ENCODE measurements at regions not wholly inside any gene's neighbourhood (a gene's known extent, or its start where the extent isn't known, plus 50 kb on each side); places are given as distances from the start of the nearest gene placed in this dataset.
"Not testable (repeated sequence)": the region's sequence is repeated elsewhere in the genome, so short reads cannot be mapped to it uniquely, and the experiment has no call there.

DNA sequence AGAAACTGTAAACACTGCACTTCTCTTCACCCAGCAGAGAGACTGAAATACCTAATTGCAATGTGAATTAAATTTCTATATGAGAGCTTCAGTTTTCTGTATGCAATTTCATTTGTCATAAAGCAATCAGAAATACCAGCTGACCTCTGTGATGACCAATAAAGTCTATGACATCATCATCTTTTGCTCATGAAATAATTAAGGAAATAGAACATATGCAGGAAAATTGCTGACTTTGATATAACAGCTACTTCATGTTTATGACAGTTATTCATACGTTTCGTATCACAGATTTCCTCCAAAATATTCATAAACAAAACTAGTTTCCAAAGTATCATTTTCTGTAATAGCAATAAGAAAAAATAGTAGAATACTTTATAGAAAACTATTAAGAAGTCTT, 652.3 kb downstream of the SLCO4C1 start:
- ATAC-seq = no peak

DNA sequence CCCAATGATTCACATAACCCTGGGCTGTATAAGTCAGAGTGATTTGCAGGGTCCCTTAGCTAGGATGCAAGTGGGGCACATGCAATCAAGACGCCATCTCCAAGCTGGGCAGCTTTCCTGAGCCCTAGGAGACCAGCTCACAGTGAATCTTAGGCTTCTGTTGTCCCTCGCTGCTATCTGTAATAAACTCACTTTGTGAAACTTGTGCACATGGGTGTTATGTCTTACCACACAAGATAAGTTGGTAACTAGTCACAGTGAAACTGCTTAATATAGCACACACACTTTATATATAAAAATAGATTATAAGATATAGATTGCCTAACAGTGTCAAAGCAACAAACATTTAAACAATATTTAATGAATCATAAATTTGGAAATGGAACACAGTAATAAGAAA, 658.5 kb downstream of the SLCO4C1 start:
- no peak for TF ChIP-seq RARB (CRISPR knock-in tag; IDR thresholded peaks at IDR 0.05)
- no peak for TF ChIP-seq TCF4 (CRISPR knock-in tag; IDR thresholded peaks at IDR 0.05; ENCODE audit: borderline replicate concordance)
- TF ChIP-seq CSDC2 (CRISPR knock-in tag; IDR thresholded peaks at IDR 0.05) = no peak
- no peak for TF ChIP-seq ZC3H10 (CRISPR knock-in tag; IDR thresholded peaks at IDR 0.05)
- TF ChIP-seq ZFP3 (CRISPR knock-in tag; IDR thresholded peaks at IDR 0.05) = no peak
- no peak for TF ChIP-seq ZNF565 (CRISPR knock-in tag; conservative IDR thresholded peaks at IDR 0.05; ENCODE audit: low read depth)
- no peak for TF ChIP-seq POU6F1 (CRISPR knock-in tag; IDR thresholded peaks at IDR 0.05; ENCODE audit: borderline replicate concordance, low read depth)
- TF ChIP-seq, protein P1, sequence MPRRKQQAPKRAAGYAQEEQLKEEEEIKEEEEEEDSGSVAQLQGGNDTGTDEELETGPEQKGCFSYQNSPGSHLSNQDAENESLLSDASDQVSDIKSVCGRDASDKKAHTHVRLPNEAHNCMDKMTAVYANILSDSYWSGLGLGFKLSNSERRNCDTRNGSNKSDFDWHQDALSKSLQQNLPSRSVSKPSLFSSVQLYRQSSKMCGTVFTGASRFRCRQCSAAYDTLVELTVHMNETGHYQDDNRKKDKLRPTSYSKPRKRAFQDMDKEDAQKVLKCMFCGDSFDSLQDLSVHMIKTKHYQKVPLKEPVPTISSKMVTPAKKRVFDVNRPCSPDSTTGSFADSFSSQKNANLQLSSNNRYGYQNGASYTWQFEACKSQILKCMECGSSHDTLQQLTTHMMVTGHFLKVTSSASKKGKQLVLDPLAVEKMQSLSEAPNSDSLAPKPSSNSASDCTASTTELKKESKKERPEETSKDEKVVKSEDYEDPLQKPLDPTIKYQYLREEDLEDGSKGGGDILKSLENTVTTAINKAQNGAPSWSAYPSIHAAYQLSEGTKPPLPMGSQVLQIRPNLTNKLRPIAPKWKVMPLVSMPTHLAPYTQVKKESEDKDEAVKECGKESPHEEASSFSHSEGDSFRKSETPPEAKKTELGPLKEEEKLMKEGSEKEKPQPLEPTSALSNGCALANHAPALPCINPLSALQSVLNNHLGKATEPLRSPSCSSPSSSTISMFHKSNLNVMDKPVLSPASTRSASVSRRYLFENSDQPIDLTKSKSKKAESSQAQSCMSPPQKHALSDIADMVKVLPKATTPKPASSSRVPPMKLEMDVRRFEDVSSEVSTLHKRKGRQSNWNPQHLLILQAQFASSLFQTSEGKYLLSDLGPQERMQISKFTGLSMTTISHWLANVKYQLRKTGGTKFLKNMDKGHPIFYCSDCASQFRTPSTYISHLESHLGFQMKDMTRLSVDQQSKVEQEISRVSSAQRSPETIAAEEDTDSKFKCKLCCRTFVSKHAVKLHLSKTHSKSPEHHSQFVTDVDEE (CRISPR knock-in tag; IDR thresholded peaks at IDR 0.05) = no peak
- TF ChIP-seq SNAI2 (CRISPR knock-in tag; IDR thresholded peaks at IDR 0.05) = no peak
- TF ChIP-seq OSR1 (CRISPR knock-in tag; IDR thresholded peaks at IDR 0.05) = no peak
- TF ChIP-seq BACH2 (CRISPR knock-in tag; IDR thresholded peaks at IDR 0.05; ENCODE audit: borderline replicate concordance) = no peak
- no peak for TF ChIP-seq PPARA (CRISPR knock-in tag; IDR thresholded peaks at IDR 0.05; ENCODE audit: borderline replicate concordance)
- ATAC-seq = no peak

More for the DNA sequence above, 652.3 kb downstream of the SLCO4C1 start:
- TF ChIP-seq ZC3H10 (CRISPR knock-in tag; IDR thresholded peaks at IDR 0.05) (no peak), ZNF565 (CRISPR knock-in tag; conservative IDR thresholded peaks at IDR 0.05; ENCODE audit: low read depth) (no peak), OSR1 (CRISPR knock-in tag; IDR thresholded peaks at IDR 0.05) (no peak), CREB5 (CRISPR knock-in tag; IDR thresholded peaks at IDR 0.05; ENCODE audit: low read depth) (no peak), CSDC2 (CRISPR knock-in tag; IDR thresholded peaks at IDR 0.05) (no peak), PPARA (CRISPR knock-in tag; IDR thresholded peaks at IDR 0.05; ENCODE audit: borderline replicate concordance) (no peak), ISL1 (CRISPR knock-in tag; IDR thresholded peaks at IDR 0.05) (no peak)
- TF ChIP-seq, protein P1 (CRISPR knock-in tag; IDR thresholded peaks at IDR 0.05) = no peak
- TF ChIP-seq, protein P2, sequence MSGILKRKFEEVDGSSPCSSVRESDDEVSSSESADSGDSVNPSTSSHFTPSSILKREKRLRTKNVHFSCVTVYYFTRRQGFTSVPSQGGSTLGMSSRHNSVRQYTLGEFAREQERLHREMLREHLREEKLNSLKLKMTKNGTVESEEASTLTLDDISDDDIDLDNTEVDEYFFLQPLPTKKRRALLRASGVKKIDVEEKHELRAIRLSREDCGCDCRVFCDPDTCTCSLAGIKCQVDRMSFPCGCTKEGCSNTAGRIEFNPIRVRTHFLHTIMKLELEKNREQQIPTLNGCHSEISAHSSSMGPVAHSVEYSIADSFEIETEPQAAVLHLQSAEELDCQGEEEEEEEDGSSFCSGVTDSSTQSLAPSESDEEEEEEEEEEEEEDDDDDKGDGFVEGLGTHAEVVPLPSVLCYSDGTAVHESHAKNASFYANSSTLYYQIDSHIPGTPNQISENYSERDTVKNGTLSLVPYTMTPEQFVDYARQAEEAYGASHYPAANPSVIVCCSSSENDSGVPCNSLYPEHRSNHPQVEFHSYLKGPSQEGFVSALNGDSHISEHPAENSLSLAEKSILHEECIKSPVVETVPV (CRISPR knock-in tag; IDR thresholded peaks at IDR 0.05) = no peak

- ATAC-seq = not testable (repeated sequence)
Observed at GRCh38 chr5:101627770-101628169, 668.3 kb downstream of the SLCO4C1 start.

DNA sequence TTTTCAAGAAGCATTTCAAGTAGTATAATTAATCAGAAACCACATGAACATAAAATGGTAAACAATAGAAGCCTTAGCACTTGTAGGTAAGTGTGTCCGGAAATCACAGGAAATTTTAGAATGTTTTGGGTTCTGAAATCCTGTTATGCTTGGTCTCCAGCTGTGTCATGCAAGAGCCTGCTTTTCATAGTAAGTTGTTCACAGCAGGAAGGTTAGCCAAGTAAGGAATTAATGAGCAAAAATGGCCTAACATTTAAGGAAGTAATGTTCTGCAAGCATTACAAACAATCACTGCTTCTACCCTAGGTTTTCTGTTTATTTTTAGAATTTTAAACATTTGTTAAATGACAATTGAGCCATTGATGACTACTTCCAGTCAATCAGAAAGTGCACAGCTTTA, 669.5 kb downstream of the SLCO4C1 start:
- ATAC-seq = no peak
- TF ChIP-seq GLIS3 (CRISPR knock-in tag; IDR thresholded peaks at IDR 0.05) (no peak), ESRRG (CRISPR knock-in tag; IDR thresholded peaks at IDR 0.05) (no peak), PPARA (CRISPR knock-in tag; IDR thresholded peaks at IDR 0.05; ENCODE audit: borderline replicate concordance) (no peak), SNAI2 (CRISPR knock-in tag; IDR thresholded peaks at IDR 0.05) (no peak), ZNF8 (CRISPR knock-in tag; IDR thresholded peaks at IDR 0.05) (no peak), ZFP30 (CRISPR knock-in tag; IDR thresholded peaks at IDR 0.05) (no peak), PATZ1 (CRISPR knock-in tag; IDR thresholded peaks at IDR 0.05; ENCODE audit: borderline replicate concordance) (no peak), ZC3H10 (CRISPR knock-in tag; IDR thresholded peaks at IDR 0.05) (no peak), OSR1 (CRISPR knock-in tag; IDR thresholded peaks at IDR 0.05) (no peak), TCF4 (CRISPR knock-in tag; IDR thresholded peaks at IDR 0.05; ENCODE audit: borderline replicate concordance) (no peak), BACH2 (CRISPR knock-in tag; IDR thresholded peaks at IDR 0.05; ENCODE audit: borderline replicate concordance) (no peak), ISL1 (CRISPR knock-in tag; IDR thresholded peaks at IDR 0.05) (no peak), ZNF565 (CRISPR knock-in tag; conservative IDR thresholded peaks at IDR 0.05; ENCODE audit: low read depth) (no peak)
- TF ChIP-seq, protein P1 (CRISPR knock-in tag; IDR thresholded peaks at IDR 0.05) = no peak
